IPS-NIHi7 (cell line): ENCODE measurements at regions not wholly inside any gene's neighbourhood (a gene's known extent, or its start where the extent isn't known, plus 50 kb on each side); places are given as distances from the start of the nearest gene placed in this dataset.

Experiments used
- DNase-seq: peaks from one replicate; pipeline ENCODE4 v3.0.0; 2012; ENCODE audit warnings: mixed read lengths; ENCODE audit errors: extremely low spot score

GRCh38 chrX:124994404-124994803, 325.3 kb upstream of the TEX13C start:
- DNase-seq = no peak

DNA sequence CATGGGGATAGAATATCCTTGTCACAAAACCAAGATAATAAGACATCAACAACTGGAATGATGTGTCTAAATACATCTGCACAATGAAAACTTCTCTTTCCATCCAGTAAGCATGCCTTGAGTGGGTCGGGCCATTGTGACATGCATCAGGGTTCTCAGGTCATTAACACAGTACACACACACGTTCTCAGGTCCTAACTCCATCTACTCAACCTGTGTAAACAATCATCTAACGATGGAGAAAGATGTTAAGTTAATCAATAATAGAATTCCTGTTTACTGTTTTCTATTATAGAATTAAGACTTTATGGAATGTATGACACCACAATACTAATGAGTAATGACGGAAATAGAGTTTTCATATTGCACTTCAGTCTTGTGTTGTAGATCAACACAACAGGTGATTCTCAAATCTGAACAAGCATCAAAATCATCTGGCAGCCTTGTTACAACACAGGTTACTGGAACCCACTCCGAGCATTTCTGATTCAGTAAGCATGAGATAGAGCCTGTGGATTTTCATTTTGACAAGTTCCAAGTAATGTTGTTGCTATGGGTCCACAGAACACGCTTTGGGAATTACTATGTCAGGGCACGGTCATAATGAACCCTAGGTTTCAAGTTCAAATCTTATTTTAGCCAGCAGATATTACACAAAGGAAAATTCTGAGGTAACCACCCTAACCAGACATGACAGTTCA, 315.8 kb upstream of the TEX13C start:
- no peak for DNase-seq

DNA sequence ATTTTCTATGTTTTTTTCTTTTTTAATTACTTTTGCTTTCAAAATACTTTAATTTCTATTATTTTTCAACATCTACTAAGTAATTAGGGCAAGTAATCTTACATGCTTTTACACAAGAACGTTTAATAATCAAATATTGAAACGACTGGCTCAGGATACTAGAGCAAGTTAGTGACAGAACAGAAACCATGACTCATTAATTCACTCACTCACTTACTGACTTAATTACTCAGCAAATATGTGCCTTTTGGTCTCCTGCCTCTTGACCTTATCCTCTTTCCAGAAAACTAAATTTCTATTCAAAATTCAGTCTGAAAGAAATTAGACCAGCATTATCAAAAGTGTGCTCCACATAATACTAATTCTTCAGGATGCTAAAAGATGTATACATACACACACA, 314.9 kb upstream of the TEX13C start:
- DNase-seq = no peak

DNA sequence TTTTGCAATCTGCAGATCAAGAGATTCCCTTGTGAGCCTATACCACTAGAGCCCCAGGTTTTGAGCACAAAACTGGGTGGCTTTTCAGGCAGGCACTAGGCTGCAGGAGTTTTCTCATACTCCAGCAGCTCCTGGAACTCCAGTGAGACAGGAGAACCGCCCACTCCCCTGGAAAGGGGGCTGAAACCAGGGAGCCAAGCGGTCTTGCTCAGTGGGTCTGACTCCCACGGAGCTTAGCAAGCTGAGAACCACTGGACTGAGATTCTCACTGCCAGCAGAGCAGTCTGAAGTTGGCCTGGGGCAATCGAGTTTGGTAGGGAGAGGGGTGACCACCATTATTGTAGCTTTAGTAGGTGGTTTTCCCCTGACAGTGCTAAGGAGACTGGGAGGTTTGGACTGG, 313.8 kb upstream of the TEX13C start:
- DNase-seq = no peak

DNA sequence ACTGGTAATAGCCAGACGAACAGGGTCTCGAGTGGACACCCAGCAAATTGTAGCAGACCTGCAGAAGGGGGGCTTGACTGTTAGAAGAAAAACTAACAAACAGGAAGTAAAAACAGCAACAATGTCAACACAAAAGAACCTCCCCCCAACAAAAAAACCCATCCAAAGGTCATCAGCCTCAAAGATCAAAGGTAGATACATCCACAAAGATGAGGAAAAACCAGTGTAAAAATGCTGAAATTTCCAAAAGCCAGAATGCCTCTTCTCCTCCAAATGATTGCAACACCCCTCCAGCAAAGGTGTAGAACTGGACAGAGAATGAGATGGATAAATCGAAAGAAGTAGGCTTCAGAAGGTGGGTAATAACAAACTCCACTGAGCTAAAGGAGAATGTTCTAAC, 313.0 kb upstream of the TEX13C start:
- no peak for DNase-seq

- no peak for DNase-seq
Observed at GRCh38 chrX:125012585-125012984, 307.1 kb upstream of the TEX13C start.

DNA sequence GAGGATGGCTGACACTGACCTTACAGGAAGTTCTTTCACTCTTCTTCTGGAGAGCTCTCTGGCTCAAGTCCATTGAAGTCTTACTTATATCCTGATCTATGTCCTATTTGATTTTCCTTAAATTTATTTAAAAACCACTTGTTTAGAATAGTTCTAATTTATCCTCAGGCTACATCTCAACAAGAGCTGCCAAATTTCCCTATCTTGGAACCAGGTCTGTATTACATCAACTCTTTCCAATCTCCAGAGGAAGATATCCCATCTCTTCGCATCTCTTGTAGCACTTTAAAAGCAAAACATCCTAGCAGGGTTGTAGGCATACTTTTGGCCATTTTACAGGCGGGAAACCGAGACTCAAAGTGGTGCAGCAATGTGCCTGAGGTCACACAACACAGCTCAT, 290.5 kb upstream of the TEX13C start:
- no peak for DNase-seq
